Breast epithelium (tissue), 4 donors: ENCODE measurements at regions not wholly inside any gene's neighbourhood (a gene's known extent, or its start where the extent isn't known, plus 50 kb on each side); places are given as distances from the start of the nearest gene placed in this dataset.

Source experiments
- DNase-seq, 2 donors: peaks; one replicate each; pipeline ENCODE4 v3.0.0-alpha.2; 2019; ENCODE audit warnings: low spot score in 2 of 2
- H3K27ac ChIP-seq, 2 donors: fragments of 200-600 bp; sonication (generic) in 1 of 2; one replicate each; pipeline ENCODE4 v1.5.1; 2016 to 2019; ENCODE audit warnings: mild to moderate bottlenecking in 1 of 2
- H3K27me3 ChIP-seq, 2 donors: fragments of 200-600 bp; sonication (generic) in 1 of 2; one replicate each; pipeline versions ENCODE4 v1.5.1 to v1.6.0; 2017 to 2019; ENCODE audit warnings: control low read depth in 1 of 2, mild to moderate bottlenecking in 1 of 2
- H3K36me3 ChIP-seq: fragments of 200-600 bp; one replicate; pipeline ENCODE4 v1.5.1; 2019
- H3K4me1 ChIP-seq, 2 donors: fragments of 200-600 bp; sonication (generic); one replicate each; pipeline ENCODE4 v1.5.1; 2016 to 2019; ENCODE audit warnings: control low read depth in 1 of 2
- H3K4me3 ChIP-seq, 3 donors: fragments of 200-600 bp; sonication (generic); 1 replicate in 2 of 3; 2 replicates in 1 of 3; pipeline ENCODE4 v1.5.1; 2016 to 2019; ENCODE audit warnings: mild to moderate bottlenecking in 3 of 3, moderate library complexity in 2 of 3
- H3K9me3 ChIP-seq, 2 donors: fragments of 200-600 bp; sonication (generic) in 1 of 2; one replicate each; pipeline ENCODE4 v1.5.1; 2016 to 2019; ENCODE audit warnings: control low read depth in 1 of 2
- CTCF ChIP-seq, 3 donors: fragments of 450-650 bp; IDR thresholded peaks; one replicate each; pipeline ENCODE4 v1.5.1; 2016 to 2017; ENCODE audit warnings: antibody characterized with exemption in 3 of 3, mild to moderate bottlenecking in 3 of 3, moderate library complexity in 3 of 3
- POLR2A ChIP-seq: fragments of 450-650 bp; IDR thresholded peaks from one replicate; pipeline ENCODE4 v1.6.1; 2016; ENCODE audit warnings: antibody characterized with exemption, mild to moderate bottlenecking, moderate library complexity
- POLR2AphosphoS5 ChIP-seq, 3 donors: sonication (generic); formaldehyde crosslinking; IDR thresholded peaks; one replicate each; pipeline ENCODE4 v1.6.1; 2017; ENCODE audit warnings: antibody characterized with exemption in 3 of 3
- intact Hi-C: fragments of 100-400 bp; cut with DNase I; formaldehyde crosslinking; loops from one replicate; pipeline ENCODE4 v1.15.1; 2023; ENCODE audit warnings: low total_unique reads

DNA sequence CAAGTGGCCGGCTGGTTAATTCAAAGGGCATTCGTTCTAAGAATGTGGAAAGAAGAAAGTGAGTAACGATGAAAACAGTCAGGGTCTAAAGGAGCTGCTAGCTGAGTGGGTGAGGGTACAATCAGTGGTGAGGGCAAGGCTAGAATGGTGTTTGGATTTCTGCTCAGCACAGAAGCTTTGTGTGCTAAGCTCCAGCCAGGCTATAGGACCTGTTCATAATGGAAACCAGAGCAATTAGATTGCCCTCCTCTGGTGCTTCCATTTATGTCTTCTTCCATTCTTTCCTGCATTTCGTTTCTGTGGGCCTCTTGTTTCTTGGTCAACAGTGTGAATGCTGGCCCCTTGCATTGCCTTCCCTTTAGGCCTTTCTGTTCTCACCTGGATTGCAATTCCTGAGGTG is 572.9 kb upstream of the CHORDC1 start:
- Histone ChIP-seq H3K36me3 (no peaks in the 10 kb centered on the region), H3K9me3 (no peaks in the 10 kb centered on the region), H3K27ac (no peak overlapping the region), H3K27me3 (no peaks in the 10 kb centered on the region), H3K4me1 (no peaks in the 10 kb centered on the region), H3K4me3 (no peak overlapping the region)
- no peak for DNase-seq
- no peak for TF ChIP-seq POLR2AphosphoS5 (IDR thresholded peaks at IDR 0.05)
- no peak for TF ChIP-seq CTCF (IDR thresholded peaks at IDR 0.05)
- TF ChIP-seq POLR2A: no peak
- intact Hi-C loops: no loop called here

GRCh38 chr11:90788961-90789360 is 566.1 kb upstream of the CHORDC1 start:
- Histone ChIP-seq H3K4me3 (no peak overlapping the region), H3K36me3 (no peaks in the 10 kb centered on the region), H3K27ac (no peak overlapping the region), H3K27me3 (no peaks in the 10 kb centered on the region), H3K4me1 (no peaks in the 10 kb centered on the region), H3K9me3 (peaks cover 0 to 16% of the 10 kb centered on the region in 2 donors)
- intact Hi-C loops: no loop called here
- DNase-seq: no peak
- TF ChIP-seq CTCF (IDR thresholded peaks at IDR 0.05) (no peak), POLR2AphosphoS5 (IDR thresholded peaks at IDR 0.05) (no peak), POLR2A (no peak)

GRCh38 chr11:90784241-90784814 is 561.5 kb upstream of the CHORDC1 start:
- no peaks in the 10 kb centered on the region for H3K27me3 ChIP-seq
- H3K9me3 ChIP-seq: peaks cover 0 to 15% of the 10 kb centered on the region in 2 donors
- no peak overlapping the region for H3K4me3 ChIP-seq
- no peaks in the 10 kb centered on the region for H3K36me3 ChIP-seq
- H3K4me1 ChIP-seq: no peaks in the 10 kb centered on the region
- no peak for TF ChIP-seq POLR2A
- no peak for TF ChIP-seq POLR2AphosphoS5 (IDR thresholded peaks at IDR 0.05)
- no peak for TF ChIP-seq CTCF (IDR thresholded peaks at IDR 0.05)
- intact Hi-C loops: no loop called here
- no peak for DNase-seq
- no peak overlapping the region for H3K27ac ChIP-seq

DNA sequence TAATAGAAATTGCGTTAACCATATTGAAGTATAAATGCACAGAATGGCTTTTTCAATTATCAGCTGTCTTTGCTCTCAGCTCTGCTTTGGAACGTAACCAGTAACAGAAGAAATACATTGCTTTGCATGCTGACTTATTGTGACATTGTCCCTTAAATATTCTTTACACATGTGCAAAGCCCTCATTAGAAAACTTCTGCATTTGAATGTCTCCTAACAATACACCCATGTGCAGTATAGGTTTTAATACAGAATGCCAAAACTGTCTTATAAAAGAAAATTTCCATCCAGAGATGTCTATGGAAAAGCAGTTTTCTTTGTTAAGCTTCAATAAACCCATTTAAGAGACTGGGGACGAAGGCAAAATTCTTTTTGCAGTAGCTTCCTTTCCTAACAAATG is 560.3 kb upstream of the CHORDC1 start:
- Histone ChIP-seq H3K27ac (no peak overlapping the region), H3K9me3 (peaks cover 0 to 8% of the 10 kb centered on the region in 2 donors), H3K4me1 (no peaks in the 10 kb centered on the region), H3K4me3 (no peak overlapping the region), H3K27me3 (no peaks in the 10 kb centered on the region), H3K36me3 (no peaks in the 10 kb centered on the region)
- DNase-seq: no peak
- intact Hi-C loops: no loop called here
- no peak for TF ChIP-seq POLR2AphosphoS5 (IDR thresholded peaks at IDR 0.05)
- no peak for TF ChIP-seq CTCF (IDR thresholded peaks at IDR 0.05)
- no peak for TF ChIP-seq POLR2A

DNA sequence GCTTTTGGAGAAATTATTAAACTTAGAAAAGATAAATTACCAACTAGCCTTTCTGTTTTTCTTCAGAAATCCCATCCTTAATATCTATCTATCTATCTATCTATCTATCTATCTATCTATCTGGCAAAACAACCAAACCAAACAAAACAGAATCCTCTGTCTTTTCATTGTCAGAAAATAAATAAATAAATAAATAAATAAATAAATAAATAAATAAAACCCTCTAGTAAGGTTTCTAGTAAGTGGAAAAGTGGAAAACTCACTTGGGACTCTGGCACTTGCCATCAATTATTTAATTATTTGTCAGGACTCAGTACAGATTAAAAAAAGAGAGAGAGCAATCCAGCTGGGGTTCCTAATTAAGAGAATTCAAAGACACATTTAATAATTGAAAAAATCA is 556.2 kb upstream of the CHORDC1 start:
- Histone ChIP-seq H3K27me3 (no peaks in the 10 kb centered on the region), H3K4me1 (no peaks in the 10 kb centered on the region), H3K27ac (no peak overlapping the region), H3K4me3 (no peak overlapping the region), H3K36me3 (no peaks in the 10 kb centered on the region), H3K9me3 (peaks cover 4 to 5% of the 10 kb centered on the region in 2 donors)
- TF ChIP-seq CTCF (IDR thresholded peaks at IDR 0.05) (no peak), POLR2A (no peak), POLR2AphosphoS5 (IDR thresholded peaks at IDR 0.05) (no peak)
- DNase-seq: no peak
- intact Hi-C loops: no loop called here
